RWPE2 (cell line): ENCODE measurements at regions not wholly inside any gene's neighbourhood (a gene's known extent, or its start where the extent isn't known, plus 50 kb on each side); places are given as distances from the start of the nearest gene placed in this dataset.
A peak's percentile ranks its signal among the peaks of the same experiment; 100 is the strongest.

Experiments used
- ATAC-seq: fragments of 200-7000 bp; cut with Tn5 transposase; 3 replicates; pipeline ENCODE4 v1.9.1; 2021; ENCODE audit warnings: low read depth
- DNase-seq: peaks from one replicate; pipeline ENCODE4 v3.0.0-alpha.2; 2020; ENCODE audit warnings: low spot score
- H3K27ac ChIP-seq: fragments of 450-650 bp; 2 replicates; pipeline ENCODE4 v1.5.1; 2017; ENCODE audit warnings: mild to moderate bottlenecking; ENCODE audit not compliant: poor library complexity, severe bottlenecking
- H3K27me3 ChIP-seq: fragments of 250-450 bp; sonication (Bioruptor Pico); 2 replicates; pipeline ENCODE4 v1.5.1; 2021; ENCODE audit warnings: mild to moderate bottlenecking, moderate library complexity; ENCODE audit not compliant: insufficient read depth, poor library complexity, severe bottlenecking
- H3K36me3 ChIP-seq: fragments of 250-450 bp; sonication (Bioruptor Pico); 2 replicates; pipeline ENCODE4 v1.5.1; 2020; ENCODE audit warnings: low read depth, mild to moderate bottlenecking, moderate library complexity
- H3K4me1 ChIP-seq: fragments of 250-450 bp; sonication (Bioruptor Pico); 2 replicates; pipeline ENCODE4 v1.5.1; 2021; ENCODE audit warnings: mild to moderate bottlenecking, moderate library complexity; ENCODE audit not compliant: insufficient read depth, poor library complexity, severe bottlenecking
- H3K4me3 ChIP-seq: fragments of 250-450 bp; sonication (Bioruptor Pico); 2 replicates; pipeline ENCODE4 v1.5.1; 2021; ENCODE audit warnings: mild to moderate bottlenecking, moderate library complexity; ENCODE audit not compliant: severe bottlenecking
- H3K9me3 ChIP-seq: fragments of 250-450 bp; sonication (Bioruptor Pico); 2 replicates; pipeline ENCODE4 v1.5.1; 2021; ENCODE audit warnings: mild to moderate bottlenecking, moderate library complexity; ENCODE audit not compliant: severe bottlenecking
- TF ChIP-seq, protein P1 (sequence below): fragments of 450-650 bp; IDR thresholded peaks from one replicate; pipeline ENCODE4 v1.5.1; 2017; ENCODE audit warnings: mild to moderate bottlenecking, moderate library complexity; ENCODE audit not compliant: poor library complexity, severe bottlenecking

GRCh38 chr6:149234051-149234962 is 83.2 kb upstream of the TAB2 start:
- DNase-seq (no peak), ATAC-seq (peak; percentile 49)

DNA sequence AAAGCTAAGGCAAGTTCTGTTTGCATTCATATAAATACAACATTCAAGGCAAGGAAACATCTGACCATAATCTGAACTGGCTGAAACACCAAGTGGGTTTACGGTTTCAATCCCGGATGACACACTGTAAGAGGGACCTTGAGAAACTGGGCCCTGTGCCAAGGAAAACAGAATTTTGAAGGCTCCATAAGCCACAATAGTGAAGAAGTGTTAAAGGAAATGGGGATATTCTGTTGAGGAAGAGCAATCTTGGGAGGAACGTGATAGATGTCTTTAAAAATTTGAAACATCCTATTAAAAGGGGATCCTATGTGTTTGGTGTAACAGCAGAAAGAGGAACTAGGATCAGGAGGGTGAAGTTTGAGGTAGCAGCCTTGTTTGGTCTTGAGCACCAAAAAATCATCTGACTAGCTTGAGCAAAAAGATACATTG is 82.4 kb upstream of the TAB2 start:
- Histone ChIP-seq H3K36me3 (no peaks in the 10 kb centered on the region), H3K27me3 (no peaks in the 10 kb centered on the region), H3K4me1 (peaks cover 28% of the 10 kb centered on the region), H3K4me3 (no peak overlapping the region), H3K9me3 (no peaks in the 10 kb centered on the region), H3K27ac (peak overlapping the region; percentile 94)
- DNase-seq, result no peak
- TF ChIP-seq, protein P1, sequence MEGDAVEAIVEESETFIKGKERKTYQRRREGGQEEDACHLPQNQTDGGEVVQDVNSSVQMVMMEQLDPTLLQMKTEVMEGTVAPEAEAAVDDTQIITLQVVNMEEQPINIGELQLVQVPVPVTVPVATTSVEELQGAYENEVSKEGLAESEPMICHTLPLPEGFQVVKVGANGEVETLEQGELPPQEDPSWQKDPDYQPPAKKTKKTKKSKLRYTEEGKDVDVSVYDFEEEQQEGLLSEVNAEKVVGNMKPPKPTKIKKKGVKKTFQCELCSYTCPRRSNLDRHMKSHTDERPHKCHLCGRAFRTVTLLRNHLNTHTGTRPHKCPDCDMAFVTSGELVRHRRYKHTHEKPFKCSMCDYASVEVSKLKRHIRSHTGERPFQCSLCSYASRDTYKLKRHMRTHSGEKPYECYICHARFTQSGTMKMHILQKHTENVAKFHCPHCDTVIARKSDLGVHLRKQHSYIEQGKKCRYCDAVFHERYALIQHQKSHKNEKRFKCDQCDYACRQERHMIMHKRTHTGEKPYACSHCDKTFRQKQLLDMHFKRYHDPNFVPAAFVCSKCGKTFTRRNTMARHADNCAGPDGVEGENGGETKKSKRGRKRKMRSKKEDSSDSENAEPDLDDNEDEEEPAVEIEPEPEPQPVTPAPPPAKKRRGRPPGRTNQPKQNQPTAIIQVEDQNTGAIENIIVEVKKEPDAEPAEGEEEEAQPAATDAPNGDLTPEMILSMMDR, result no peak
- ATAC-seq, result peak; percentile 43

More at GRCh38 chr6:149234051-149234962, 83.2 kb upstream of the TAB2 start:
- H3K4me3 ChIP-seq, result no peak overlapping the region
- H3K9me3 ChIP-seq, result no peaks in the 10 kb centered on the region
- peaks cover 28% of the 10 kb centered on the region for H3K4me1 ChIP-seq
- TF ChIP-seq, protein P1, result no peak
- no peaks in the 10 kb centered on the region for H3K36me3 ChIP-seq
- peak overlapping the region; percentile 94 for H3K27ac ChIP-seq
- no peaks in the 10 kb centered on the region for H3K27me3 ChIP-seq

DNA sequence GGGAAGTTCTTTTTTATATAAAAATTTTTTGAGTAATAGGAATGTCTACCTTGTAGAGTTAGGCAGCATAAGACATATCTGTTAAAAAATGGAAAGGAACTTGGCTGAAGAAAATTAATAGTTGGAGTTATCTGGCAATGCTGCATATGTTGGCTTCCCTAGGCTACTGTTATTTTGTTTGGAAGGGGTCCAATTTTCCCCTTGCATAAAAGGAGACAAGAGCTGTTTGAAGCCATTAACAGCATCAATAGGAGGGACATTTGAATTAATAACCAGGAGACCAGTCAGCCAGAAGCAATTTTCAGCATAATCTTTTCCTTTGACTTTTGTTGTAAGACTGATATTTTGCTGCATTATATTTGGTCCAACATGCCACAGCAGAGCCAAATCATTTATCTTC is 80.9 kb upstream of the TAB2 start:
- Histone ChIP-seq H3K4me3 (no peak overlapping the region), H3K36me3 (no peaks in the 10 kb centered on the region), H3K27me3 (no peaks in the 10 kb centered on the region), H3K4me1 (peaks cover 28% of the 10 kb centered on the region), H3K27ac (no peak overlapping the region), H3K9me3 (peaks cover 2% of the 10 kb centered on the region)
- DNase-seq, result no peak
- ATAC-seq, result no peak
- TF ChIP-seq, protein P1, result no peak

DNA sequence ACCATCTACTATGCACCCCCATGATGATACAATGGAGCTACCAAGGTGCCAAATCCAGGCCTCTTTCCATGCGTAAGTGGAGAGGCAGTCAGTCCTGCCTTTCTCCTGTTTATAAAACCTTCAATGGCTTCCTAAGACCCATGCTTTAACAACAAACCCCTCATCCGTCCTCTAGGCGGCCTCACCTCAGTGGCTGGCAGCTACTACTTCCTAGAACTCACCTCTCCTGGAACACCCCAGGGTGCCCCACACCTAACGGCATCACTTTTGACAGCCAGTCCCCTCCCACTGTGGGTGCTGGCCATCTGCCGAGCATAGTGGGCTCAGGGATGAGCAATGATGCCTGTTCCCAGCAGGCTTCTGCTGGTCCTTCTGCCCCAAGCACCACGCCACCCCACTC is 80.0 kb upstream of the TAB2 start:
- Histone ChIP-seq H3K9me3 (peaks cover 2% of the 10 kb centered on the region), H3K27me3 (no peaks in the 10 kb centered on the region)
- TF ChIP-seq, protein P1, result no peak

DNA sequence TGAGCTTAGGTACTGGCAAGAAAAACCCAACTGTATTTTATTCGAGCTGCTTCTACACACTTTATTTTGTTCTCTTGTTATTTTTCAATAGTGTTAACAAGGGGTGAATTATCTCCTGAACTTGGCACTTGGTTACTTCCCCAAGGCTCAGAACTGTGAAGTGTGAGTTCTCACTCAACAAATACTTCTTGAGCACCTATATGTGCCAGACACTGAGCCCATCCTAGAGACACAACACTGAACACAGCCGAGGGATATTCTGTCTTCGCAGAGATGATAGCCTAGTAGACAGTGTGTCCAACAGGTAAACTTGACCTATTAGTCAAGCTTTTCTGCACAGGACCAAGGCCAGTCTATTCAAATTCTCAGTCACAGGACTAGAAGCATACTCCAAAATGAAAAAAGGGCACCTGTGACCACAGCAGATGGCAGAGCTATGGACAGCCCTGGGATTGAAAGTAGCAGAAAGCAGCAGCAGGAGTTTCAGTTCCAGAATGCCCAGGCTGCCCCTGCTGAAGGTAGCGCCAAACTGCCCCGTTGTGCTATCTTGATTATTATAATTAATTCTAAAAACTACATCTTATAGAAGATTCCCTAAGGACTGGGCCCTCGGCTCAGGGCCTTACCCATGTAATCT is 77.8 kb upstream of the TAB2 start:
- TF ChIP-seq, protein P1, result no peak
- DNase-seq (no peak), ATAC-seq (no peak)
- Histone ChIP-seq H3K27me3 (no peaks in the 10 kb centered on the region), H3K4me3 (no peak overlapping the region), H3K4me1 (peaks cover 12% of the 10 kb centered on the region), H3K36me3 (no peaks in the 10 kb centered on the region), H3K27ac (no peak overlapping the region), H3K9me3 (peaks cover 2% of the 10 kb centered on the region)

More for the DNA sequence above, 80.0 kb upstream of the TAB2 start:
- Histone ChIP-seq H3K4me1 (peaks cover 28% of the 10 kb centered on the region), H3K4me3 (no peak overlapping the region), H3K36me3 (no peaks in the 10 kb centered on the region), H3K27ac (no peak overlapping the region)
- DNase-seq (no peak), ATAC-seq (no peak)
